ENCODE measurements at regions not wholly inside any gene's neighbourhood (a gene's known extent, or its start where the extent isn't known, plus 50 kb on each side); places are given as distances from the start of the nearest gene placed in this dataset.

GRCh38 chr3:124217542-124217941 lies 225.6 kb upstream of the ROPN1 start (continued):
- TF ChIP-seq ZNF800 (CRISPR knock-in tag; IDR thresholded peaks at IDR 0.05) (peak; percentile 52; the same call in 1 of the 2 replicates), ZNF10 (CRISPR knock-in tag; IDR thresholded peaks at IDR 0.05; ENCODE audit: borderline replicate concordance, low read depth) (no peak), ELF4 (CRISPR knock-in tag; IDR thresholded peaks at IDR 0.05; ENCODE audit: borderline replicate concordance) (no peak), ZFP36 (IDR thresholded peaks at IDR 0.05; ENCODE audit: borderline replicate concordance, low read depth, low read length, partially characterized antibody) (no peak), KLF16 (CRISPR knock-in tag; IDR thresholded peaks at IDR 0.05) (peak in 1 of 2 experiments; percentile 97; a peak in 2 of 4 replicates), NR2F2 (IDR thresholded peaks at IDR 0.05; ENCODE audit: borderline replicate concordance, low read depth) (no peak), REPIN1 (CRISPR knock-in tag; IDR thresholded peaks at IDR 0.05; ENCODE audit: borderline replicate concordance, low read depth) (peak; percentile 84), GMEB2 (CRISPR knock-in tag; IDR thresholded peaks at IDR 0.05; ENCODE audit: low read depth) (no peak), ZNF234 (CRISPR knock-in tag; conservative IDR thresholded peaks at IDR 0.05) (no peak), SIN3A (IDR thresholded peaks at IDR 0.05; ENCODE audit: borderline replicate concordance, low read depth, low read length) (0 out of 2 replicates have a peak, but pooled peaks have one; percentile 54), POGK (CRISPR knock-in tag; conservative IDR thresholded peaks at IDR 0.05) (no peak; the same call in 1 of the 2 replicates), PHB2 (IDR thresholded peaks at IDR 0.05; ENCODE audit: partially characterized antibody) (no peak), ZNF547 (CRISPR knock-in tag; IDR thresholded peaks at IDR 0.05) (peak; percentile 72; the same call in 1 of the 2 replicates), FOXJ3 (CRISPR knock-in tag; IDR thresholded peaks at IDR 0.05; ENCODE audit: borderline replicate concordance) (no peak), ZMYM2 (CRISPR knock-in tag; IDR thresholded peaks at IDR 0.05) (no peak), ZSCAN31 (CRISPR knock-in tag; IDR thresholded peaks at IDR 0.05; ENCODE audit: low read depth) (no peak), ZNF629 (CRISPR knock-in tag; conservative IDR thresholded peaks at IDR 0.05) (0 out of 2 replicates have a peak, but pooled peaks have one; percentile 18), HOXA5 (CRISPR knock-in tag; IDR thresholded peaks at IDR 0.05) (peak; percentile 94), ZNF136 (CRISPR knock-in tag; IDR thresholded peaks at IDR 0.05; ENCODE audit: low read depth) (no peak), BRF2 (CRISPR knock-in tag; IDR thresholded peaks at IDR 0.05) (no peak), ZNF354B (CRISPR knock-in tag; IDR thresholded peaks at IDR 0.05) (0 out of 2 replicates have a peak, but pooled peaks have one; percentile 20), DMTF1 (CRISPR knock-in tag; IDR thresholded peaks at IDR 0.05) (no peak)

Measured in HepG2 (cell line).